ENCODE measurements at regions not wholly inside any gene's neighbourhood (a gene's known extent, or its start where the extent isn't known, plus 50 kb on each side); places are given as distances from the start of the nearest gene placed in this dataset.

DNA sequence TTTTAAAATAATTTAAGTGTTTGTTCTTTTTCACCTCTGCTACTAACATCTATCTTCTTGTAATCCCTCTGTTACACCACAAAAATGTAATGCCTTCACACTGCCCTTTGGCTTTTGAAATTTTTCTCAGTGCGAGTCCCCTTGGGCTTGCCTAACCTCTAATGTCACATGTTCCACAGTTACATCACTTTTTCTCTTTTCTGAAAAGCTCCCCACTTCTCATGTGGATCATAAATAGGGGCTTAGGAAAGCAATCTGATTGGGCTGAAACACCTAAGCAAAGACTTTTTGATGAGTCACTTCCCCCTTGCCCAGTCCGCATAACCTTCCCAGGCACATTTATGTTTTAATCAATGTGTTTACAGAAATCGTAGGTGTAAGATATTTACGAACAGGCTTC, 288.2 kb downstream of the IPMK start:
- TF ChIP-seq CREB1 (IDR thresholded peaks at IDR 0.05) (no peak), CREB1 (CRISPR knock-in tag; IDR thresholded peaks at IDR 0.05) (no peak), EP300 (IDR thresholded peaks at IDR 0.05; ENCODE audit: low read depth in 2 of 2, low read length in 2 of 2) (no peak), EP300 (CRISPR knock-in tag; IDR thresholded peaks at IDR 0.05; ENCODE audit: borderline replicate concordance) (no peak), MYC (CRISPR knock-in tag; IDR thresholded peaks at IDR 0.05; ENCODE audit: borderline replicate concordance) (no peak), ZNF609 (CRISPR knock-in tag; IDR thresholded peaks at IDR 0.05; ENCODE audit: borderline replicate concordance) (no peak)

Measured in HepG2 (cell line).